ENCODE measurements at regions not wholly inside any gene's neighbourhood (a gene's known extent, or its start where the extent isn't known, plus 50 kb on each side); places are given as distances from the start of the nearest gene placed in this dataset.

GRCh38 chr21:43274022-43274945, 105.5 kb downstream of the CRYAA start:
- DNase-seq (ENCODE audit: low read depth) = no peak

DNA sequence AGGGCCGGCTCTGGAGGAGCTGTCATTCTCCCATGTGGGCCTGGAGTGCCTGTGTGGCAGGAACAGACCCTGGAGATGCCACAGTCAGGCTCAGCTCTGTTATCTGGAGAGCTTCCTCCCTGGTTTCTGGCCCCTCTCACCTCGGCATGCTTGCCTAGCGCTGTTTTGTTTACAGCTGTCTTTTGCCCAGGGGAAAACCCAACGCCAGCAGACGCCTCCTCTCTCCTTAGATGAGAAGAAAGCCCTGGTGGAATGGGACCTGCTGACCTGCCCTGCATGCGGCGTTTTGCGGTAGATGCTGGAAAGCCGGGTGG, 104.9 kb downstream of the CRYAA start:
- DNase-seq (ENCODE audit: low read depth) = no peak

DNA sequence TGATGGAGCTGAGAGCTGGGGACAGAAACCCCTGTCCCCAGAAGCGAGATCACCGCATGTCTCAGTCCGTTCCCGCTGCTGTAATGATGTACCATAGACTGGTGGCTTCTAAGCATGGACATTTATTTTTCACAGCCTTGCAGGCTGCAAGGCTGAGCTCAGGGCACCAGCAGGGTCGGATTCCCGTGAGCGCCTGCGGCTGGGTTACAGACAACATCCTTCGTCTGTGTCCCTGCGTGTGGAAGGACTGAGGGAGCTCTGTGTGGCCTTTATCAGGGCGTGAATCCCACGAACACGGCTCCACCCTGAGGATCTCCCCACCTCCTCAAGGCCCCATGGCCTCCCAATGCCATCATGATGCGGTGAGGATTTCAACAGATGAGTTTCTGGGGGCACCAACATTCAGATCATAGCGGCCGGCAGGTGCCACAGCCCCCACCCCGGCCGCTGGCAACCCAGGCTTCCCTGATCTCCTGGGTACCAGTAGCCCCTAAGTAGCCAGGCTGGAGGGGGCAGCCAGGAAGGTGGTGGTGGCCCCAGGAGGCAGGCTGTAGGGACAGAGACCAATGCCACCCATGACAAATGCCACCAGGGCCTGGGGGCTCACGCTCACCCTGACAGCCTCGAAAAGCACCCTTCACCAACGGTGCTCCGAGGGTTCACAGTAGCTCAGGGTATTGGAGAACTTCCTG, 104.4 kb downstream of the CRYAA start:
- no peak for DNase-seq (ENCODE audit: low read depth)

GRCh38 chr21:43272591-43272990, 103.8 kb downstream of the CRYAA start:
- no peak for DNase-seq (ENCODE audit: low read depth)

GRCh38 chr21:43271452-43272020, 102.7 kb downstream of the CRYAA start:
- DNase-seq (ENCODE audit: low read depth) = no peak

DNA sequence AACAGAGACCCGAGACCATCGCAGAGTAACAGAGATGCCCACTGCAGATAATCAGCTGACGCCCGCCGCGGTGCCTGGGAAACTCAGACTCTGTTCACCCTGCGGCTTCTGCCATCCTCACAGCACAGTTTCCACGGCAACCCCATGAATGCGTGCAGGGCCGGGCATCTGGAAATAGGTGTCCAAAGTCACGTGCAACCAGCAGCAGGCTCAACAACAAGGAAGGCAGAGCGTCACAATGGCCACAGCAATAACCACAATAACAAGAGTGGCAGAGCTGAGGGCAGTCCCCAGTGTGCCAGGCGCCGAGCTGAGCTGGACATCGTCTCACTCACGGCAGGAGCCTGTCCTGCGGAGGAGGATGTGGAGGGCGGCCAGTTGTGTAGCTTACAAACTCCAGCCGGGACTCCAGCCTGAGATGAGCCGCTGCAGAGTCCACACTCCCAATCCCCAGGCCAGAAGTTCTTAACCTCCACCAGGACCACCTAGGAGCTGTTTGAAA, 102.0 kb downstream of the CRYAA start:
- DNase-seq (ENCODE audit: low read depth) = no peak

- DNase-seq (ENCODE audit: low read depth) = no peak
These were observed 101.3 kb downstream of the CRYAA start for GRCh38 chr21:43269957-43270705.

DNA sequence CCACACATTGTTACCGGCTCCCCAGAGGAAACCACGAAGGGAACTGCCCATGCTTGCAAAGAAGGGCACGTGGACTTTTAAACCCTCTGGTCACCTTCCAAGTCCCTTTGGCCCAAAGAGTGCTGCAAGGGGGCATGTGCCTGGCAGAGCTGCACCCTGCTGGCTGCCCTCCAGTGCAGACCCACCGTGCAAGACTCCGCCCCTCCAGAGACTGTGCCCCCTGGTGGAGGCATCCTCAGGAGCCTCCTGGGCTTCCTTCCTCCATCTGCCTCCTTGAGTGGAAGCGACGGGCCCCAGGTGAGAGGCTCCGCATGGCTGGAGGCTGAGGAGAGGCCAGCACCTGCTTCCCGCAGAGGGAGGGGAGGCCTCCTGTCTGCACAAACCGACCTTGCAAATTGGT, 100.6 kb downstream of the CRYAA start:
- peak; percentile 33 for DNase-seq (ENCODE audit: low read depth)

DNA sequence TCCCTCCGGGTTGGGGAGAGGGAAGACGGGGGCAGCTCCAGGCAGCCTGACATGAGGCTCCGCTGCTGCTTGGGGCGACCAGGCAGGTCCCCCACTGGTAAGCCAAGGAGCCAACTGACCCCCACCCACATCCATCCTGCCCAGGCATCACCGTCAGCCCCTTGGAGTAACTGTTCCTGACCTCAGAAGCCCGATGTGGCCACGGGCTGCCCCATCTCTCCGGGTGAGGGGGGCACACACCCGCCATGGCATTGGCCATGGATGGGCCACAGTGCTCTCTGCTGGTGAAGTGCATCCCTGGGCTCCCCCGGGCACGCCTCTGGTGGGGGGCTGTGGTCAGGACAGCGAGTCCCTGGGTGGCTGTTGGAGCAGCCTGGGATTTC, 100.0 kb downstream of the CRYAA start:
- no peak for DNase-seq (ENCODE audit: low read depth)

DNA sequence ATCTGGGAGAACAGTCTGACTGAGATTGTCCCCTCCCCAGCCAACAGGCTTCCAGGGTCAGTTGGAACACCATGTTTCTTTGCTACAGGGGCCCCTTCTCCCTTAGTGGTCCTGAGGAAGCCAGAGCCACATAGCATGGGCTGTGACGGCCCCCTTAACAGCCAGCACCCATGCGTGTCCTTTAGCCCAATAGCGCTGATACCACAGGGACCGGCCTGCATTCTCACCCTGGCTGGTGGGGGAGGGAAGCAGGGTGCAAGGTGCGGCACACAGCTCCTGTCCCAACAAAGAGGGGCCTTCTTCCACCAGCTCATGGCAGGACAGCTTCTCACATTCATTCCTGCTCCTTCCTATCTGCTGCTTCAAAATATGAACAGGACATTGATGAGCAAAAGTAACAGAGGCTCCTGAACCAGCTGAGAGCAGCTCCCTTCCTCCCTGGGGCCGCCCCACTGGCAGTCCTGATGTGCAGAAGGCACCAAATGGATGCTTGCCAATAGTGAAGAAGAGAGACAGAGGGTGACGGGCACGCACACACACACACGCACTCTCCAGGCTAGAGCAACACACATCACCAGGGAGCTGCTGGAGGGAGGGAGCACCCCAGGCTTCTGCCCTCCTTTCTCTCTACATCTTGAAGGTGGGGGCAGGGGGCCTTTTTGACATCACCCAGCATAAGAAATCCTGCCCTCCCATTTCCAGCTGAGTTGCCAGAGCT, 99.4 kb downstream of the CRYAA start:
- no peak for DNase-seq (ENCODE audit: low read depth)

DNA sequence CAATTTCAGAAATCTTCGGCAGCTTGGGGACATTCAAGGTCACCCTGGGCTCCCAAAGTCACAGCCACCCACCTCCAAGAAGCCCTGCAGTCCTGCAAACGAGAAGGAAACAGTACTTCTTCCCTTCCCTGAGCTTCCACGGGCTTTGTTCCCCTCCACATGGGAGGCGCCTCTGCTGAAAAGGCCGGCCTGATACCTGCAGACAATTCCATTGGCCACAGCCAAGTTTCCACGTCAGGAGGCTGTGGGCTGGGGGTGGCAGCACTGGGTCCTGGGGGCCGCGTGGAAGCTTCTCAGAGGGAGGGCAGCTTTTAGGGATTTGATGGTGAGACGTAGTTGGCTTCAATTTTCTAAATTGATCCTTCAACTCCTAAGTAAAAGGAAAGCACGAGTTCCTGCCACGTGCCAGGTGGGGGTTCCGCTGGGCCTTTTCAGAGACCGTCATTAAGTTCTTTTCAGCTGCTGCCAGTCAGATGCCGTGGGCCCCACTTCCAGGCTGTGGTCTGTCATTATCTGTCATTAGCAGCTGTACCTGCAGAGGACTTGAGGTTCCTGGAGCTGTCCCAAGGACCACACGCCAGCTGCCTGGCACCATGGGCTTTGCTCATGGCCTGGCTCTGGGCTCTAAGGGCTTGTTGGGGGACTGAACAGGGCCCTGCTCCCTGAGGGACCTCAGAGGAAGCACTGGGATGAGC, 98.7 kb downstream of the CRYAA start:
- DNase-seq (ENCODE audit: low read depth) = no peak

GRCh38 chr21:43266534-43266933, 97.7 kb downstream of the CRYAA start:
- no peak for DNase-seq (ENCODE audit: low read depth)

DNA sequence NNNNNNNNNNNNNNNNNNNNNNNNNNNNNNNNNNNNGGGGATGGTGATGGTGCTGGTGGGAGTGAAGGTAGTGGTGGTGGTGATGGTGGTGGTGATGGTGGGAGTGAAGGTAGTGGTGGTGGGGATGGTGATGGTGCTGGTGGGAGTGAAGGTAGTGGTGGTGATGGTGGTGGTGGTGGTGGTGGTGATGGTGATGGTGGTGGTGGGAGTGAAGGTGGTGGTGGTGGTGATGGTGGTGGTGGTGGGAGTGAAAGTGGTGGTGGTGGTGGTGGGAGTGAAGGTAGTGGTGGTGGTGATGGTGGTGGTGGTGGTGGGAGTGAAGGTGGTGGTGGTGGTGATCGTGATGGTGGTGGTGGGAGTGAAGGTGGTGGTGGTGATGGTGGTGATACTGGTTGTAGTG, 93.6 kb downstream of the CRYAA start:
- no peak for DNase-seq (ENCODE audit: low read depth)

Data from activated T-cell treated with anti-CD3 and anti-CD28 coated beads for 1 hour (primary cell).